Left lobe of liver (tissue), 2 donors: ENCODE measurements at regions not wholly inside any gene's neighbourhood (a gene's known extent, or its start where the extent isn't known, plus 50 kb on each side); places are given as distances from the start of the nearest gene placed in this dataset.

Experiments used
- ATAC-seq: fragments of 200-7000 bp; cut with Tn5 transposase; one replicate; pipeline ENCODE4 v1.9.1; 2020; ENCODE audit warnings: mild to moderate bottlenecking, moderate library complexity
- DNase-seq: peaks from one replicate; pipeline ENCODE4 v3.0.0-alpha.2; 2020; ENCODE audit warnings: low spot score
- donor health status: DM: no; HTN: no; CAD: no; lungs with moderate emphysema.
- donor health status: DM: no; HTN: yes; CAD: no.

DNA sequence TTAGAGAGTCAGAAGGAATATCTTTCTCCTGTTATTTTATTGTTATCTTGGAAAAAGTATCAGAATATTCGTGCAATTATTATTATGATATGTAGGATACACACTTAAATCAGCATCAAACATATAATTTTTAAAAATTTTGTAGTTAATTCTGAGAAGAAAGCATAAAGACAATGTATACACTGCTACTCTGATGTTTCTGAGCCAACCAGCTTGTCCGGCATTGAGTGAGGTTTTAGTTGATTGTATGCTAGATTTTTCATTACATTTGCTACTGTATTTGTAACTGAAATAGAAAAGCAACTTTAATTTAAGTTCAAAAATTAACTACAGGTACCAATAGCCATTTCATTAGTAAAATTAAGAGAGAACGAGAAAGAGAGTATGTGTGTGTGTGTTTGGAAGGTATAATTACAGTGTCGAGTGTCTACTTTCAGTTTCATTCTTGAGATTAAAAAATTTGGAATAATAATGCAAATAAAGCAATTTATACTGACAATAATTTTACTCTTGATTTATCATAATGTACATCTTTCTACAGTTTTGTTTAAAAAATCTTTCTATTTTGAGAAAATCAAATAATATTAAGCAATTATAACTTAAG is 160.4 kb upstream of the CDH12 start:
- no peak for DNase-seq
- peak; percentile 69 for ATAC-seq

DNA sequence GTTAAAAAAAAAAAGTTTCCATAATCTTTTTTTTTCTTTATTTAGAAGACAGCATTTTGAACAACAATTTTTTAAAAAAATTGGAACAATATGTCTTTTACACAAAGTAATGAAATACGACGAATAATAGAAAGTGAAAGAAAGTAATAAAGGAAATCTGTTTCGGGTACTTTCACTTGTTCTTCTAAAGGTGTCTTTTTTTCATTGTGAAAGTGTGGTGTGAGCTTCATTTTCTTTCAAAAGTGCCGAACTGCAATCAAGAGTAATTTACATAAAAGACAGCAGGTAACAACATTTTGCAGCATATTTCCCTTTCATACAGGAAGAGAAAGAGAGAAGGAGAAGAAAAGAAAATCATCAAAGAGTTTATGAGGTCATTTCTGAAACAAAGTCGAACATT is 159.7 kb upstream of the CDH12 start:
- ATAC-seq (peak; percentile 46), DNase-seq (no peak)

DNA sequence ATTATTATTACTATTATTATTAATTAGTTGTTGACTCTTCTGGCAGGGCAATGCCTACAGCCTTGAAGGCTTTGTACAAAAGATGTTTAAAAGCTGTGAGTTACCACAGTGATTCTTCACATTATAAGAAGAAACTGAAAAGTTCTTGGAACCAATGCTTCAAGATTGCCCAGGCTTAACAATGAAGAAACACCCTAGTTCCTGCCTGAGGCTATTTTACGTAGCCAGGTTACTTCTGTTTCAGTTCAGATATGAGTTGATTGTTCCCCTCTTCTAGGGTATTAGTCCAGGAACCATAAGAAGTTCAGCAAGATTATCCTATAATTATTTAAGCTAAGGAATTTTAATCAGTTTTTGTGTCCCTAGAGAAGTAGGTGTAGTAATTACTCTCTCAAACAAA is 154.6 kb upstream of the CDH12 start:
- no peak for ATAC-seq
- no peak for DNase-seq

DNA sequence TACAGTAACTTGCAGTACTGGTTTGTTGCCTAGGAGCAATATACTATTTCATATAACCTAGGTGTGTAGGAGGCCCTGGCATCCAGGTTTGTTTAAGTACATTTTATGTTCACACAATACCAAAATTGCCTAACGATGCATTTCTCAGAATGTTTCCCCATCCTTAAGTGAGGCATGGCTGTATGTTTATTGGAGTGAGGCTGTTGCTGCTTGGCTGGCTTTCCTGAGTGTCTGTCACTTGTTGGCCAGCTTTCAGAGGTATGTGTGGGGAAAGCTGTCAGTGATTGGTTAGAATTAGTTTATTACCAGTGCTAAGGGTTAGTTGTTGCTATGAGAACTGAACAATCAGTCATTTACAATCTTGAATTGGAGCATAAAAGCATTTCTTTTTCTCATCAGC is 154.1 kb upstream of the CDH12 start:
- ATAC-seq (no peak), DNase-seq (no peak)

GRCh38 chr5:23001120-23001519 is 148.0 kb upstream of the CDH12 start:
- no peak for ATAC-seq

GRCh38 chr5:22998774-22999173 is 145.6 kb upstream of the CDH12 start:
- DNase-seq: no peak
- ATAC-seq: no peak

More at GRCh38 chr5:23001120-23001519, 148.0 kb upstream of the CDH12 start:
- no peak for DNase-seq

DNA sequence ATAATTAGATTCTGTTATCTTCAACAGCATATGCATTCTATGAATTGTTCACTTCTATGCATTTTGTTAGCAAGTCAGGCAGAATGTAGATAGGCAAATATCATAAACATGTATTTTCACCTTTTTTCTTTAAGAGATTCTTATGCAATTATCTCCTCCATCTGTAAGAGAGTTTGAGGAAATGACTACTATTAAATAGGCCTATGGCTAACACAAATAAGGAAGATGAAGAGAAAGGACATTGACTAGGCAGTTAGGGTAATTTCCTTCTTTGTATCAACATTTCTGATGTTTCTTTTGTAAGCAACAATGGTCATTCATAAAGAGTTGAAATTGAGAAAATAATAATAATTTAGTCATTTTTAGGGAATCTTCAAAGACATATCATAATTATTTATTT is 145.2 kb upstream of the CDH12 start:
- no peak for DNase-seq

GRCh38 chr5:22988937-22989336 is 135.8 kb upstream of the CDH12 start:
- DNase-seq: no peak
- no peak for ATAC-seq

More for the DNA sequence above, 145.2 kb upstream of the CDH12 start:
- ATAC-seq: no peak

DNA sequence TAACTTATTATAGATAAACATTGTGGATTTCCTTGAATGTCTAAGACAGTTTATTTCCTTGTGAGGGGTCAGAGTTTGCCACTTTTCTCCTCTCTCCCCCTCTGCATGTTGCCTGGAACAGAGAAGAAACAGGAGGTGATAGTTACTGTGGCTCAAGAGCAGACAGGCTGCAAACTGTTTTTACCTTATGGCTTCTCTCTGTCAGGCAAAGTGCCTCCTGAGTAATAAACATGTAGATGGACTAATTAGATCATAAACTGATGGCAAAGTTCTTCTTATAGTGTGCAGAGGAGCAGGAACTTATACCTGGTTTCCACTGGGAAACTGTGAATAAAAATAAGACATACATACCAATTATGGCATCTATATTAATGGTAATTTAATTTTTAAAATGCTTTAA is 133.1 kb upstream of the CDH12 start:
- ATAC-seq (no peak), DNase-seq (no peak)

- ATAC-seq: no peak
Measured at GRCh38 chr5:22985446-22985845, 132.3 kb upstream of the CDH12 start.

DNA sequence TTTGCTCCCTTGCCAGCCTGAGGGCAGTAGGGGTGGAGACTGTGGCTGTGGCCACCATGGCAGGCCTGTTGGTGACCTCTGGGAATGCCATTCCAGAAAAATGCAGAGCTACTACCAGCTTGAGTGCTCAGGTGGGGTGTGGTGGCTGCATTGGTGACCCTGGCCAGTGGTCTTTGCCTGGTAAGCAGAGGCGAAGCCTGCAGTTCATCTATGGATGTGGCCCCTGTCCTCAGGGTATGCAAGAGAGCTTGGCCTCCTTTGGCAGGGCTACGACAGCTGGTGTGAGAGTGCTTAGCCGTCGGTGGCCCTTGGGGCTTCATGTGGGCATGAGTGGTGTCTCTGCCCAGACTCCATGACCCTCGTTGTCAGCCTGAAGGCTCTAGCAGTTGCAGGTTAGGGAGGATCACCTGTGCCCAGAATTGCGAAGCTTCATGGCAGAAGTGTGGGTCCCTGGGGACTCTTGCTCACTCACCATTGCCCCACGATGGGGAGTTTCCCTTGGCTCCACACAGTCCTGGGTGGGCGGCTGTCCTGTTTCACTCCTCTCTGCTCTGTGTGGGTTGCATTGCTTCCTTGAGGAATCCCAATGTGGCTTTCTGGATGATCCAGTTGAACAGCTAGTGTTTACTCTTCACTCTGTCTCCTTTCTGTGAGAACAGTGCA is 117.9 kb upstream of the CDH12 start:
- ATAC-seq (no peak), DNase-seq (no peak)

More at GRCh38 chr5:22985446-22985845, 132.3 kb upstream of the CDH12 start:
- DNase-seq: no peak

GRCh38 chr5:22970491-22970890 is 117.3 kb upstream of the CDH12 start:
- DNase-seq: no peak
- ATAC-seq: no peak

- ATAC-seq (no peak), DNase-seq (no peak)
Measured at GRCh38 chr5:22968386-22968785, 115.2 kb upstream of the CDH12 start.

DNA sequence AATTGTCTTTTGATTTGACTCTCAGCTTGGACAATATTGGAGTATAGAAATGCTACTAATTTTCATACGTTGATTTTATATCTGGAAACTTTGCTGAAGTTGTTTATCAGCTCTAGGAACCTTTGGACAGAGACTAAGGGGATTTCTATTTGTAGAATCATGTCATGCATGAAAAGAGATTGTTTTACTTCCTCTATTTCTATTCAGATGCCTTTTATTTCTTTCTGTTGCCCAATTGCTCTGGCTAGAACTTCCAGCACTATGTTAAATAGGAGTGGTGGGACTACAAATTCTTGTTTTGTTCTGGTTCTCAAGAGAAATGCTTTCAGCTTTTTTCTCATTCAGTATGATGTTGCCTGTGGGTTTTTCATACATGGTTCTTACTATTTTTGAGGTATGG is 112.8 kb upstream of the CDH12 start:
- no peak for ATAC-seq
- DNase-seq: no peak

DNA sequence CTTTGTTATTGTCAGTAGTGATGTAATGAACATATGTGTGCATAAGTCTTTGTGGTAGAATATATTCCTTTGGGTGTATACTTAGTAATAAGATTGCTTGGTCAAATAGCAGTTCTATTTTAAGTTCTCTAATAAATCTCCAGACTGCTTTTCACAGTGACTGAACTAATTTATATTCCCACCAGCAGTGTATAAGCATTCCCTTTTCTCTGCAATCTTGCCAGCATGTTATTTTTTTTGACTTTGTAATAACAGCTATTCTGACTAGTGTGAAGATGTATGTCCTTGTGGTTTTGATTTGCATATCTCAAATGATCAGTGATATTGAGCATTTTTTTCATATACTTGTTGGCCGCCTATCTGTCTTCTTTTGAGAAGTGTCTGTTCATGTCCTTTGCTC is 111.5 kb upstream of the CDH12 start:
- DNase-seq (no peak), ATAC-seq (no peak)

DNA sequence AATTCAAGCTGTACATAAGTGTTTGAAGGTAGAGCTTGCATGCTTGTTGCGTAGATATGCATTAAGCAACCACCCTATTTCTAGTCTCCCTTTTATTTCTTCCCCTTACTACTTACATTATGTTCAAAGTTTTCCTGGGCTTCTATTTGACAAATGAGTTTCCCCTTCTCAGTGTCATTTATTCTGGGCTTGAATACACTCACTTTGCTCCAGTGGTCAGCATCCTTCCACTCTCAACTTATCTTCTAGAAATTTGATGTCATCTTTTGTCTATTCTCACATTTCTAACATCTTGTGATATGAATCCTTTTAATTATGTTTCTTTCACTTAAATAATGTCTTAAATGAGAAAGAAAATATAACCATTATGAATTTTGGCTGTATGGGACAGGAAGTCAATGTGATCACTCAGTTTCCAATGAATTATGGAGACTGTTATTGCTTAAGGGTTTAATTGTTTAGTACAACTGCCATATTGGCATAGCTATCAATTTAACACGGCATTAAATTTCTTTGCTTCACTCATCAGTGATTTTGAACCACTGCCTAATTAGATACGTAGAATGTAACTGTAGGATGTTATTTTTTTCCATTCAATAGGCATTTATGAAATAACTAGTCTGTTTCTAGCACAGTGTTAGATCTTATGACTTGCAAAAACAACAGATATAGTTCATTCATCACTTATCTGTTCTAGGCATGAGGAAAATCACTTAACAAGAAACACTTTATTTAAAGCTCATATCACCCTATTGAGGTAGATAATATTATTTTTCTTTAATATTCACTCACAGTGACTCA is 105.5 kb upstream of the CDH12 start:
- ATAC-seq: no peak
- no peak for DNase-seq

- DNase-seq: no peak
- no peak for ATAC-seq
Measured at GRCh38 chr5:22947921-22948320, 94.8 kb upstream of the CDH12 start.

GRCh38 chr5:22938362-22938761 is 85.2 kb upstream of the CDH12 start:
- ATAC-seq (no peak), DNase-seq (no peak)

DNA sequence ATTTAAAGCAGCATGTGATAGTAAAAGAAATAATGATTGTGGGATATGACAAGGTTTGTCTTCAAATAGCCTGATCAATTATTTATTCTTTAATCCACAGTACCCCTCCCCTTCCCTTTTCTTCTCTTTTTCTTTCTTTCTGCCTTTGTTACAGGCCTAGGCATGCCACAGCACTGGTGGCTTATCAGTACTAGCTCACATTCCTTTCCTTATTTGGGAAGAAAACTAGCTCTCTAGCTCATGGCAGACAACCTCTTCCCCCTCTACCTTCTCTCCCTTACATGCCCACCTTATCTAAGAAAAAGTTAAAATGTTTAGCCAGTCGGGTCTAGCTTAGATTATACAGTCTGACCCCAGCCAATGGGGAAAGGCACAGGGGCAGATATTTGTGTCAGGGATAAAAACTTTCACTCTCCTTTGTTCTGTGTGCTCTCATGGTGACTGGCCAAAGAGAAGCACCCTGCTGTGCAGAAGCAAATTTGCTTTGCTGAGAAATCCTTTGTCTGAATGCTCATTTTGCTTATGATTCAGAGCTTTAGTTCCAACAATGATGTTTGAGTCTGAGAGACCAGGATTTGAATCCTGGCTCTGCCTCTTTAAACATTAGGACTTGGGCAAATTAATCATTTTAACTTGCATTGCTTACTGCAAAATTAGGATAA is 75.8 kb upstream of the CDH12 start:
- ATAC-seq (no peak), DNase-seq (no peak)

DNA sequence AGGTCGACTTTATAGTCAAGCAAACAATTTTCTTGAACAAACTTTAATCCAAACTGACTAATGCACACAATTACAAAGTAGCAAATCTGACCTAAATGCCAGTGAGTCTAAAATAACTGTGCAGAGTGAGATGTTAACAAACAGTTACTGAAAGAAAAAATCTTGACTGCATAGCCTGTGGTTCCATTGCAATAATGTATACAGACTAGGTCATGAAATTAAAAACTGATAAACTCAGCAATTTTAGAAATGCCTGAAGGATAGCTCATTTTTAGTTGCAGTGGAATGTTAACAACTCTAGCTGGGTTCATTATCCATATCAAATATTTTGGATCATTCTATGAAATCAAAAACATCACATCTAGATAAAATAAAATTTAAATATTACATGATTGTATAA is 73.4 kb upstream of the CDH12 start:
- no peak for ATAC-seq
- DNase-seq: no peak

DNA sequence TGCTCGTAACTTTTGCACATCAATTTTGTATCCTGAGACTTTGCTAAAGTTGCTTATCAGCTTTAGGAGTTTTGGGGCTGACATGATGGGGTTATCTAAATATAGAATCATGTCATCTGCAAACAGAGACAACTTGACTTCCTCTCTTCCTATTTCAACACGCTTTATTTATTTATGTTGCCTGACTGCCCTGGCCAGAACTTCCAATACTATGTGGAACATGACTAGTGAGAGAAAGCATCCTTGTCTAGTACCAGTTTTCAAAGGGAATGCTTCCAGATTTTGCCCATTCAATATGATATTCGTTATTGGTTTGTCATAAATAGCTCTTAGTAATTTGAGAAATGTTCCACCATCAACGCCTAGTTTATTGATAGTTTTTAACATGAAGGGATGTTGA is 65.4 kb upstream of the CDH12 start:
- ATAC-seq: no peak
- DNase-seq: no peak

- ATAC-seq (no peak), DNase-seq (no peak)
Measured at GRCh38 chr5:22916393-22916792, 63.2 kb upstream of the CDH12 start.
